NCI-H2107 treated with DMSO at 0.1 percent for 48 hours (cell line): ENCODE measurements at regions not wholly inside any gene's neighbourhood (a gene's known extent, or its start where the extent isn't known, plus 50 kb on each side); places are given as distances from the start of the nearest gene placed in this dataset.

Experiments used
- DNase-seq: peaks from one replicate; lab custom pipeline; 2025; ENCODE audit not compliant: unreplicated experiment; lab: John Stamatoyannopoulos, UW

GRCh38 chr9:103755441-103755840 lies 338.7 kb upstream of the SMC2 start:
- DNase-seq, result no peak

GRCh38 chr9:103755986-103756385 lies 338.1 kb upstream of the SMC2 start:
- no peak for DNase-seq

DNA sequence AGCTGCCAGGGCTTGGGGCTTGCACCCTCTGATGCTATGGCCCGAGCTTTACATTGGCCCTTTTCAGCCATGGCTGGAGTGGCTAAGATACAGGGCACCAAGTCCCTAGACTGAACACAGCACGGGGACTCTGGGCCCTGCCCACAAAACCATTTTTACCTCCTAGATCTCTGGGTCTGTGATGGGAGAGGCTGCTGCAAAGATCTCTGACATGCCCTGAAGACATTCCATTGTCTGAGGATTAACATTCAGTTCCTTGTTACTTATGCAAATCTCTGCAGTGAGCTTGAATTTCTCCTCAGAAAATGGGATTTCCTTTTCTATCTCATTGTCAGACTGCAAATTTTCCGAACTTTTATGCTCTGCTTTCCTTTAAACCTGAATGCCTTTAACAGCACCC lies 337.0 kb upstream of the SMC2 start:
- no peak for DNase-seq

DNA sequence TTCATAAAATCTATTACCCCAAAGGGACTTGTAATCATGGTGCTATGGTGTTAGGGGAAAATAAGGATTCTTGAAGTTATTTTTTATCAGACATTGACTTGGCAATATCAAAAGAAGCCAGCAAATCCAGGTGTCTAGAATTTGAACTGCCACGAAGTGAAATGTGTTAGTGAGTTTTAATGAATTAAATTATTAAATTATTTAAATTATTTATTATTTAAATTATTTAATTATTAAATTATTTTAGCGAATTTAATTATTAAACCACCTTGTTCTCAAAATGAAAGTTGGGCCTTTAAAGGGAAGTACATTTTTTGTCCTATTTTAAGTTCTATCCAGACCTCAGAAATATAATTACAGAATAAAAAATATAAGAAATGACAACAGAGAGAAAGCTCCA lies 332.6 kb upstream of the SMC2 start:
- DNase-seq, result no peak

GRCh38 chr9:103789686-103790085 lies 304.4 kb upstream of the SMC2 start:
- DNase-seq, result no peak

GRCh38 chr9:103798620-103799019 lies 295.5 kb upstream of the SMC2 start:
- peak; percentile 38 for DNase-seq

DNA sequence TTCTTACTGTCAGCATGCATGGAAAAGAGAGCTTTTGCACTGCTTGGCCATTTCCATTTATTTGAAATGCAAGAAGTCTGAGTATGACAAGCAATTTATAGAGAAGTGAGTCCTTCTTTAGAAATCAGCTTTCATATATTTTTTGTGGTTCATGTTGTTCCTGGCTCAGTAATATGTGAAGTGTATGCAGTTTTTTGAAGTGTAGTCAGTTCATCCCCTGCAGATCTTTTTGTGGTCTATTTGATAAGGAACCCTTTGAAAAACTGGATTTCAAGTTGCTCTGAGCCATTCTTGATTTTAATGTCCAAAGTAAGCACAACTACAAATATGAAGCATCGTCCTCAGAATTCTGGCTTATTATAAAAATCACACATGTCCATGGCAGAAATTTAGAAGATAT lies 294.1 kb upstream of the SMC2 start:
- no peak for DNase-seq

DNA sequence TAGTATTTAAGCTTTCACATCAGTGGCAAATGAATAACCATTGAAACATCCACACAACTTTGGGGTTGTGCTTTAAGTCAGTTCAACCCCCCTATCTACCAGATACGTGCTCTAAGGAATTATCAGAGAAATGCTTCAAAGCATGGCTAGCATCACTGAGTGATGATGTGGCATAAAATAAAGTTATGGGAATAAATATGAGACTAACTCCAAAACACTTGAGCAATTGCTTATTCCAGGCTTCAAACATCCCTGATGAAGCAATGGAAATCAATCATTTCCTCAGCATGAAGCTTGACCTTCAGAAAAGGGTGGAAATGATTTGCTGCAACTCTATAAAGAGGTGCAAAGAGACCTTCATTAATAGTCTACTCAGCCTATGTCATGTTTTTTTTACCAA lies 292.0 kb upstream of the SMC2 start:
- DNase-seq, result no peak

- DNase-seq, result no peak
These were observed 290.9 kb upstream of the SMC2 start for GRCh38 chr9:103803245-103803644.

GRCh38 chr9:103804077-103804735 lies 289.9 kb upstream of the SMC2 start:
- no peak for DNase-seq

DNA sequence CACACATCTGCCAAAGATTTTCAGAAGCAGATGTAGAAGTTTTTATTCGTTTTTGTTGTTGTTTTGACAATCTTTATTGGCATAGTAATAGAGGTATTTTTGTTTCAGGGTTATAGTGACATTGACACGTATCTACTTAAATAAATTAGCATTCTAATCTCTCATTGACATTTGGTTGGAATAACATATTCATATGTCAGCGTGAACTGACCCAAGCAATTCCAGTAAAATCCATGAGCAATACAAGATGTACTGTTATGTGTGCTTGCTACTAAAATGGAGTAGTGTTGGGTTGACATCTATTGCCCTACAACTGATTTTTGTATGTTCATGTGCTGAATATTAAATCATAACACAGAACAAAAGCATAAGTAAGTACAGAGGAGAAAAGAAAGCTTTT lies 284.4 kb upstream of the SMC2 start:
- no peak for DNase-seq

- DNase-seq, result peak; percentile 48
These were observed 282.6 kb upstream of the SMC2 start for GRCh38 chr9:103811462-103811861.

DNA sequence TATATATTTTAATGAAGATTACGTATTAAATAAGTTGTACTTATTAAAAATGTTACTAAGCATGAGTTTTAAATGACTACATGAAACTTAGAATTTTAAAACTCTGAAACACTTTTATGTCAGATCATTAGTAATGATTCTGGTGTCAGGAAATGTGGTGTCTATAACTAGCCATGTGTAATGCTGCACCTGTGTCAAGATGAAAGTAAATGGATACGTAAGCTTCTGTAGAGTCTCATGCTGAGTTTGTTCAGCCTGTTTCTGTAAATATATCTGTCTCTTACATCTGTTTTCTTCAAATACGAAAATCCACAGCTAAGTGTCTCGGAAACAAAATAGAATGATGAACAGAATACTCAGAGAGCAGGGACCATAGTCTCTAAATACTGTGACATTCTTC lies 278.0 kb upstream of the SMC2 start:
- DNase-seq, result no peak

DNA sequence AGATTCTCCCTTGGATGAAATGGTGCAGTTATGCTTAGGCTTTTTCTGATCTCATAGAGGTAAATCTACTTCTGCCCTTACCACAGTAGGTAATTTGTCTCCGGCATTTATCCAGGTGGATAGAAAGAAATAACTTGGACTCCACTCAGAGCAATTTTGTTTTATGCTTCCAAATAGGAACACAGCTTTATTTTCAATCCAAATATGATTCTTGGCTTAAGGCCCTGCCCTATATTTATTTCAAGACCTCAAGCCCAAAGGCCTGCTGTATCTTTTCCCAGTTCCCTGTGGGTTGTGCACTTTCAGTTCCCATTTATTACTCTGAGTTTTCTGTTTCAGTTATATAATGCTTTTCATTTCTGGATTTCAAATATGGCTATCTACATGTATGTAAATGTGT lies 274.2 kb upstream of the SMC2 start:
- DNase-seq, result no peak

- DNase-seq, result no peak
These were observed 273.0 kb upstream of the SMC2 start for GRCh38 chr9:103821115-103821514.

DNA sequence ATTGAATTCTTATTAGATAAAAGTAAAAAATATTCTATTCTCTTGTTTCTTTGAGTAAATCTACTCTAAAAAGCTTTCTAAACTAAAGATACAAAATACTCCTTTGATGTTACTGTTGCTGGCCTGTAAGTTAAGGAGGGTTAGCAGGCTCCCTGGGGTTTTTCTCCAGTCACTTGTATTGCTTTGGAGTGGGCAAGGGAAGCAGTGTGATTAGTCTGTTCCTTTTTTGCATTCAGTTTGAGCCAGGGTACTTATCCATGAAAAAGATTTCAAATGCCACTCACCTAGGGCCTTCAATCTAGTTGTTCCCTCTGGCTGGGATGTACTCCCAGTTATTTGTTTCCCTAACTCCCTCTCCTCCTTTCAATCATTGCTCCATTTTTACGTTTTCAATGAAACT lies 256.2 kb upstream of the SMC2 start:
- DNase-seq, result no peak

DNA sequence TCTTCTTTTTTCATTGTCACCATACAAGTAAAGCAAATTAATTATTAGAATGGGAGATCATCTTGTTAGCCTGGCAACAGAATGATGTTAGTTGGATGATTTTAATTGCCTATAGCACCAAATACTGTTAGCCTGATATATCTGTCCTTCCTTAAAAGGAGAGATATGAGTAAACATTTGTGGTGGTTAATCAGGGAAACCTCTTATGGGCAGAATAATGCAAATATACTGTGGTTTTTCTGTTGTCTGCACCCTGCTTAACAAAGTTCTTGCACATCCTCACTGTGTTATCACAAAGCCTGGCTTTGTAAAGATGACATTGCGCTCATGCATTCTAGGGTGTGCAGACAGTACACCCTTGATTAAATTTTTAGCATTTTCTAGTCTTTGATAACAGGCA lies 254.9 kb upstream of the SMC2 start:
- DNase-seq, result no peak

DNA sequence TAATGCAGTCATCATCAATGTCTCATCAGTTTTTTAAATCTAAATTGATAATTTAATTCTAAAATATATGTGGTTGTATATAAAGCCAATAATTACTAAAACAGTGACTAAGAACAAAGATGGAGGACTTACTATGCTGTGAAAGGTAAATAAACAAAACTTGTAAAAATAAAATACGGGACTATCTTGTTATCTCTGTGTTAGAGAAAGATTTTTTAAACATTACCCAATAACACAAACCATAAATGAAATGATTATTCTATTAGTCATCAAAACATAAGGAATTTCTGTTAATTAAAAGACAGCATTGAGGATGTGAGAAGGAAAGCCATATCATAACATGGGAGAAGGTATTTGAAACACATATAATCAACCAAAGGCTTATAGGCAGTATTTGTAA lies 226.2 kb upstream of the SMC2 start:
- no peak for DNase-seq

DNA sequence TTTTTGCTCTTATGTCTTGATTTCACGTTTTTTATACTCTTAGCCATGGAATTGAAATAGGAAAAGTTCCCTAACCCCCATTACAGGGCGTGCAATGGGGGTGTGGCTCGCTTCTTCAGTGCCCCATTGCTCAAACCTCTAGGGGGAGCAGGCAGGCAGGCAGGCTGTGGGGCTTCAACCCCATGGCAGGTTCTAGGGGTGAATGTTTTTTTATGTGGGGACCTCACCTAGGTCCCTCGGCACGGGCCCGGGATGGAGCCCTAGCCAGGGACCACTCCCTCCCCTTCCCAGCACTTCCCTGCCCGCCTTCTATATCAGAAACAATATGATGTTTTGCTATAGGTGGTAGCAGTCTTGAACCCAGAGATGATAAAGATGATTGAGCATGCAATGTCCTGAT lies 221.3 kb upstream of the SMC2 start:
- no peak for DNase-seq

GRCh38 chr9:103881419-103881818 lies 212.7 kb upstream of the SMC2 start:
- DNase-seq, result no peak

DNA sequence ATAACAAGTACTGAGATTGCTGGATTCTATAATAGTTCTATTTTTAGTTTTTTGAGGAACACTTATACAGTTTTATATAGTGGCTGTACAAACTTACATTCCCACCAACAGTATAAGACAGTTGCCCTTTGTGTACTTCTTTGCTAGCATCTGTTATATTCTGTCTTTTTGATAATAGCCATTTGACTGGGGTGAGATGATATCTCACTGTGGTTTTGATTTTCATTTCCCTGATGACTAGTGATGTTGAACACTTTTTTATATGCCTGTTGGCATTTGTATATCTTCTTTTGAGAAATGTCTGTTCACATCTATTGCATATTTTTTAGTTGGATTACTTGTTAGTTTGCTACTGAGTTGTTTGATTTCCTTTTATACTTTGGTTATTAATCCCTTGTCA lies 204.1 kb upstream of the SMC2 start:
- DNase-seq, result no peak

DNA sequence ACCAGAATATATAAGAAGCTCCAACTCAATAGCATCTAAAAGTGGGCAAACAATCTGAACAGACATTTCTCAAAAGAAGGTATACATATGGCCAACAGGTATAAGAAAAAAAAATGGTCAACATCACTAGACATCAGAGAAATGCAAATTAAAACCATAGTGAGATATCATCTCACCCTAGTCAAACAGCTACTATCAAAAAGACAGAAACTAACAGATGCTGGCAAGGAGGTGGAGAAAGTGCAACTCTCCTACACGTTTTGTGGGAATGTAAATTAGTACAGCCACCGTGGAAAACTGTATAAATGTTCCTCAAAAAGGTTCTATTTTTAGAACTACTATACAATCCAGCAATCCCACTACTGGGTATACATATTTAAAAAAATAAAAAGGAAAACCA lies 199.9 kb upstream of the SMC2 start:
- DNase-seq, result no peak

GRCh38 chr9:103898550-103898949 lies 195.6 kb upstream of the SMC2 start:
- DNase-seq, result no peak

GRCh38 chr9:103899866-103900265 lies 194.2 kb upstream of the SMC2 start:
- no peak for DNase-seq
